ENCODE measurements at regions not wholly inside any gene's neighbourhood (a gene's known extent, or its start where the extent isn't known, plus 50 kb on each side); places are given as distances from the start of the nearest gene placed in this dataset.

- no peak for TF ChIP-seq CTCF (IDR thresholded peaks at IDR 0.05; ENCODE audit: low read depth, low read length)
- DNase-seq (ENCODE audit: low read depth in 2 of 2) = peak; percentile 42 to 48
- no peak overlapping the region for H3K4me3 ChIP-seq (replicated peaks in 1 of 2; ENCODE audit: low read depth in 2 of 2, low read length in 2 of 2)
Observed at GRCh38 chr4:125105561-125105960, 209.2 kb upstream of the FAT4 start.

- peak in 1 of 2 donors; percentile 36 for DNase-seq (ENCODE audit: low read depth in 2 of 2)
Observed at GRCh38 chr4:125104616-125105015, 210.1 kb upstream of the FAT4 start.

GRCh38 chr4:125101719-125102118 lies 213.0 kb upstream of the FAT4 start:
- H3K4me3 ChIP-seq (replicated peaks in 1 of 2; ENCODE audit: low read depth in 2 of 2, low read length in 2 of 2) = no peak overlapping the region
- no peak for TF ChIP-seq CTCF (IDR thresholded peaks at IDR 0.05; ENCODE audit: low read depth, low read length)
- peak in 1 of 2 donors; percentile 24 for DNase-seq (ENCODE audit: low read depth in 2 of 2)

More at GRCh38 chr4:125104616-125105015, 210.1 kb upstream of the FAT4 start:
- TF ChIP-seq CTCF (IDR thresholded peaks at IDR 0.05; ENCODE audit: low read depth, low read length) = no peak
- H3K4me3 ChIP-seq (replicated peaks in 1 of 2; ENCODE audit: low read depth in 2 of 2, low read length in 2 of 2) = no peak overlapping the region

- TF ChIP-seq CTCF (IDR thresholded peaks at IDR 0.05; ENCODE audit: low read depth, low read length) = no peak
- H3K4me3 ChIP-seq (replicated peaks in 1 of 2; ENCODE audit: low read depth in 2 of 2, low read length in 2 of 2) = no peak overlapping the region
- DNase-seq (ENCODE audit: low read depth in 2 of 2) = no peak
Observed at GRCh38 chr4:125097729-125098128, 217.0 kb upstream of the FAT4 start.

GRCh38 chr4:125096662-125097061 lies 218.1 kb upstream of the FAT4 start:
- DNase-seq (ENCODE audit: low read depth in 2 of 2) = no peak
- no peak overlapping the region for H3K4me3 ChIP-seq (replicated peaks in 1 of 2; ENCODE audit: low read depth in 2 of 2, low read length in 2 of 2)
- no peak for TF ChIP-seq CTCF (IDR thresholded peaks at IDR 0.05; ENCODE audit: low read depth, low read length)

- no peak for TF ChIP-seq CTCF (IDR thresholded peaks at IDR 0.05; ENCODE audit: low read depth, low read length)
- DNase-seq (ENCODE audit: low read depth in 2 of 2) = no peak
- H3K4me3 ChIP-seq (replicated peaks in 1 of 2; ENCODE audit: low read depth in 2 of 2, low read length in 2 of 2) = no peak overlapping the region
Observed at GRCh38 chr4:125091541-125091940, 223.2 kb upstream of the FAT4 start.

- DNase-seq (ENCODE audit: low read depth in 2 of 2) = no peak
- no peak overlapping the region for H3K4me3 ChIP-seq (replicated peaks in 1 of 2; ENCODE audit: low read depth in 2 of 2, low read length in 2 of 2)
- no peak for TF ChIP-seq CTCF (IDR thresholded peaks at IDR 0.05; ENCODE audit: low read depth, low read length)
Observed at GRCh38 chr4:125091101-125091500, 223.7 kb upstream of the FAT4 start.
